Lower leg skin (tissue), 4 donors: ENCODE measurements at regions not wholly inside any gene's neighbourhood (a gene's known extent, or its start where the extent isn't known, plus 50 kb on each side); places are given as distances from the start of the nearest gene placed in this dataset.

ENCODE experiments used
- DNase-seq, 2 donors: peaks; one replicate each; pipeline ENCODE4 v3.0.0-alpha.2; 2019; ENCODE audit warnings: low spot score in 2 of 2
- H3K4me3 ChIP-seq: fragments of 200-600 bp; sonication (generic); 2 replicates; pipeline ENCODE4 v1.5.1; 2017; ENCODE audit warnings: mild to moderate bottlenecking, low read depth; ENCODE audit not compliant: poor library complexity, severe bottlenecking
- CTCF ChIP-seq, 3 donors: fragments of 450-650 bp; IDR thresholded peaks; one replicate each; pipeline ENCODE4 v1.5.1; 2016; ENCODE audit warnings: antibody characterized with exemption in 3 of 3, mild to moderate bottlenecking in 3 of 3, moderate library complexity in 2 of 3
- POLR2A ChIP-seq, 2 donors: fragments of 450-650 bp; IDR thresholded peaks; one replicate each; pipeline ENCODE4 v1.6.1; 2016 to 2017; ENCODE audit warnings: antibody characterized with exemption in 2 of 2, mild to moderate bottlenecking in 1 of 2, moderate library complexity in 1 of 2
- WGBS, 2 donors: methylation state at CpG; one replicate each; pipeline ENCODE4 v1.1.5; 2018; 5-methylcytosine and 5-hydroxymethylcytosine counted together
- intact Hi-C: fragments of 100-400 bp; cut with DNase I; formaldehyde crosslinking; loops from one replicate; pipeline ENCODE4 v1.15.0; 2023; ENCODE audit warnings: low total_unique reads

- TF ChIP-seq POLR2A (IDR thresholded peaks at IDR 0.05): no peak
- TF ChIP-seq CTCF (IDR thresholded peaks at IDR 0.05): no peak
- no peak for DNase-seq
- no peak overlapping the region for H3K4me3 ChIP-seq
- intact Hi-C loops: no loop called here
- 74 to 79% methylated on average over 7 of the region's 7 CpGs for WGBS, 2 donors
These were observed 147.8 kb upstream of the MED14 start for GRCh38 chrX:40883021-40883619.

- intact Hi-C loops: no loop called here
These were observed 150.6 kb upstream of the MED14 start for GRCh38 chrX:40885989-40886388.

GRCh38 chrX:40887476-40887875, 152.1 kb upstream of the MED14 start:
- no peak overlapping the region for H3K4me3 ChIP-seq
- TF ChIP-seq POLR2A (IDR thresholded peaks at IDR 0.05) (no peak), CTCF (IDR thresholded peaks at IDR 0.05) (no peak)
- no peak for DNase-seq
- WGBS, 2 donors: 85 to 88% methylated on average over 1 of the region's 1 CpG
- intact Hi-C loops: no loop called here

More at GRCh38 chrX:40885989-40886388, 150.6 kb upstream of the MED14 start:
- WGBS, 2 donors: 93 to 96% methylated on average over 4 of the region's 4 CpGs
- no peak for TF ChIP-seq CTCF (IDR thresholded peaks at IDR 0.05)
- DNase-seq: no peak
- no peak overlapping the region for H3K4me3 ChIP-seq

- no peak overlapping the region for H3K4me3 ChIP-seq
- DNase-seq: no peak
- intact Hi-C loops: no loop called here
- no peak for TF ChIP-seq POLR2A (IDR thresholded peaks at IDR 0.05)
- TF ChIP-seq CTCF (IDR thresholded peaks at IDR 0.05): no peak
These were observed 156.5 kb upstream of the MED14 start for GRCh38 chrX:40891798-40892197.

GRCh38 chrX:40893251-40893910, 158.0 kb upstream of the MED14 start:
- no peak overlapping the region for H3K4me3 ChIP-seq
- intact Hi-C loops: no loop called here
- 88 to 93% methylated on average over 6 of the region's 6 CpGs for WGBS, 2 donors
- TF ChIP-seq CTCF (IDR thresholded peaks at IDR 0.05): no peak
- no peak for TF ChIP-seq POLR2A (IDR thresholded peaks at IDR 0.05)
- DNase-seq: no peak

GRCh38 chrX:40895246-40895645, 159.9 kb upstream of the MED14 start:
- DNase-seq: no peak
- intact Hi-C loops: no loop called here
- TF ChIP-seq POLR2A (IDR thresholded peaks at IDR 0.05) (no peak), CTCF (IDR thresholded peaks at IDR 0.05) (no peak)
- H3K4me3 ChIP-seq: no peak overlapping the region
- WGBS, 2 donors: 77 to 80% methylated on average over 3 of the region's 3 CpGs
